ENCODE measurements at regions not wholly inside any gene's neighbourhood (a gene's known extent, or its start where the extent isn't known, plus 50 kb on each side); places are given as distances from the start of the nearest gene placed in this dataset.

GRCh38 chr7:156191090-156191489, 378.8 kb upstream of the SHH start:
- TF ChIP-seq TAF1 (IDR thresholded peaks at IDR 0.05; ENCODE audit: low read depth) (no peak), CREB1 (IDR thresholded peaks at IDR 0.05; ENCODE audit: low read depth) (no peak), TEAD4 (IDR thresholded peaks at IDR 0.05) (no peak), TCF12 (IDR thresholded peaks at IDR 0.05; ENCODE audit: low read depth) (no peak), EP300 (IDR thresholded peaks at IDR 0.05; ENCODE audit: borderline replicate concordance) (no peak), RAD21 (IDR thresholded peaks at IDR 0.05; ENCODE audit: low read depth) (no peak), YY1 (IDR thresholded peaks at IDR 0.05; ENCODE audit: low read depth) (no peak), CEBPB (IDR thresholded peaks at IDR 0.05) (no peak)
- TF ChIP-seq, protein P1, sequence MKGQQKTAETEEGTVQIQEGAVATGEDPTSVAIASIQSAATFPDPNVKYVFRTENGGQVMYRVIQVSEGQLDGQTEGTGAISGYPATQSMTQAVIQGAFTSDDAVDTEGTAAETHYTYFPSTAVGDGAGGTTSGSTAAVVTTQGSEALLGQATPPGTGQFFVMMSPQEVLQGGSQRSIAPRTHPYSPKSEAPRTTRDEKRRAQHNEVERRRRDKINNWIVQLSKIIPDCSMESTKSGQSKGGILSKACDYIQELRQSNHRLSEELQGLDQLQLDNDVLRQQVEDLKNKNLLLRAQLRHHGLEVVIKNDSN (IDR thresholded peaks at IDR 0.05): no peak
- TF ChIP-seq, protein P2, sequence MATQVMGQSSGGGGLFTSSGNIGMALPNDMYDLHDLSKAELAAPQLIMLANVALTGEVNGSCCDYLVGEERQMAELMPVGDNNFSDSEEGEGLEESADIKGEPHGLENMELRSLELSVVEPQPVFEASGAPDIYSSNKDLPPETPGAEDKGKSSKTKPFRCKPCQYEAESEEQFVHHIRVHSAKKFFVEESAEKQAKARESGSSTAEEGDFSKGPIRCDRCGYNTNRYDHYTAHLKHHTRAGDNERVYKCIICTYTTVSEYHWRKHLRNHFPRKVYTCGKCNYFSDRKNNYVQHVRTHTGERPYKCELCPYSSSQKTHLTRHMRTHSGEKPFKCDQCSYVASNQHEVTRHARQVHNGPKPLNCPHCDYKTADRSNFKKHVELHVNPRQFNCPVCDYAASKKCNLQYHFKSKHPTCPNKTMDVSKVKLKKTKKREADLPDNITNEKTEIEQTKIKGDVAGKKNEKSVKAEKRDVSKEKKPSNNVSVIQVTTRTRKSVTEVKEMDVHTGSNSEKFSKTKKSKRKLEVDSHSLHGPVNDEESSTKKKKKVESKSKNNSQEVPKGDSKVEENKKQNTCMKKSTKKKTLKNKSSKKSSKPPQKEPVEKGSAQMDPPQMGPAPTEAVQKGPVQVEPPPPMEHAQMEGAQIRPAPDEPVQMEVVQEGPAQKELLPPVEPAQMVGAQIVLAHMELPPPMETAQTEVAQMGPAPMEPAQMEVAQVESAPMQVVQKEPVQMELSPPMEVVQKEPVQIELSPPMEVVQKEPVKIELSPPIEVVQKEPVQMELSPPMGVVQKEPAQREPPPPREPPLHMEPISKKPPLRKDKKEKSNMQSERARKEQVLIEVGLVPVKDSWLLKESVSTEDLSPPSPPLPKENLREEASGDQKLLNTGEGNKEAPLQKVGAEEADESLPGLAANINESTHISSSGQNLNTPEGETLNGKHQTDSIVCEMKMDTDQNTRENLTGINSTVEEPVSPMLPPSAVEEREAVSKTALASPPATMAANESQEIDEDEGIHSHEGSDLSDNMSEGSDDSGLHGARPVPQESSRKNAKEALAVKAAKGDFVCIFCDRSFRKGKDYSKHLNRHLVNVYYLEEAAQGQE (IDR thresholded peaks at IDR 0.05; ENCODE audit: low read depth): no peak
- TF ChIP-seq, protein P3, sequence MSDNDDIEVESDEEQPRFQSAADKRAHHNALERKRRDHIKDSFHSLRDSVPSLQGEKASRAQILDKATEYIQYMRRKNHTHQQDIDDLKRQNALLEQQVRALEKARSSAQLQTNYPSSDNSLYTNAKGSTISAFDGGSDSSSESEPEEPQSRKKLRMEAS (IDR thresholded peaks at IDR 0.05): no peak

Data from Ishikawa (cell line).